Lower lobe of right lung (tissue), 2 donors: ENCODE measurements at regions not wholly inside any gene's neighbourhood (a gene's known extent, or its start where the extent isn't known, plus 50 kb on each side); places are given as distances from the start of the nearest gene placed in this dataset.

Experiments used
- ATAC-seq, 2 donors: fragments of 200-7000 bp; cut with Tn5 transposase; one replicate each; pipeline ENCODE4 v1.9.1; 2020 to 2022; ENCODE audit warnings: mild to moderate bottlenecking in 2 of 2, moderate library complexity in 2 of 2
- DNase-seq: peaks from one replicate; pipeline ENCODE4 v3.0.0-alpha.2; 2020
- H3K27ac ChIP-seq: fragments of 200-600 bp; one replicate; pipeline ENCODE4 v1.8.0; 2022
- H3K27me3 ChIP-seq: fragments of 200-600 bp; one replicate; pipeline ENCODE4 v1.8.0; 2022; ENCODE audit warnings: low read depth
- H3K36me3 ChIP-seq: fragments of 200-600 bp; one replicate; pipeline ENCODE4 v1.8.0; 2022; ENCODE audit warnings: mild to moderate bottlenecking
- H3K4me1 ChIP-seq: fragments of 200-600 bp; one replicate; pipeline ENCODE4 v1.8.0; 2022
- H3K4me3 ChIP-seq: fragments of 200-600 bp; one replicate; pipeline ENCODE4 v1.8.0; 2022; ENCODE audit warnings: mild to moderate bottlenecking
- H3K9me3 ChIP-seq: fragments of 200-600 bp; one replicate; pipeline ENCODE4 v1.8.0; 2022
- intact Hi-C: fragments of 100-400 bp; cut with DNase I; formaldehyde crosslinking; loops from one replicate; pipeline ENCODE4 v1.11.0; 2022
- TF ChIP-seq, protein P1 (sequence below): fragments of 200-600 bp; IDR thresholded peaks from one replicate; pipeline ENCODE4 v1.8.0; 2022; ENCODE audit warnings: antibody characterized with exemption, mild to moderate bottlenecking
- donor health status: DM: no; HTN: yes; CAD: no; lungs with severe emphysema.

DNA sequence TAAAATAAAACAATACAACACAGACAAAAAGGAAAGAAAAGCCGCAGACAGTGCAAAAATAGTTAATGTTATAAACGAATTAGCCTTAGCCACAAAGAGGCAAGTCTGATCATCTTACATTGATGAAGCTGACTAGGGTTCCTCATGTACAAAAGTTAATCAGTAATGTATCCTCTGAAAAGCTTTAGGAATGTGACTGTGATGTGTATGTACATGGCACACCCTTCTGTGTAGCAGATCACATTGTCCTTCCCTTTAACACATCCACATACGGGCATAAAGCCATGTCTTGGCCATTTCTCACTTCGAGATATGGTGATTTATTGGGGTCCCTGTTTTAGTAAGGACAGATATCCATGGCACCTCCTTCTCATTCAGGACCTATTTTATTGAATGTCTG is 1327.5 kb upstream of the CDH8 start:
- TF ChIP-seq, protein P1, sequence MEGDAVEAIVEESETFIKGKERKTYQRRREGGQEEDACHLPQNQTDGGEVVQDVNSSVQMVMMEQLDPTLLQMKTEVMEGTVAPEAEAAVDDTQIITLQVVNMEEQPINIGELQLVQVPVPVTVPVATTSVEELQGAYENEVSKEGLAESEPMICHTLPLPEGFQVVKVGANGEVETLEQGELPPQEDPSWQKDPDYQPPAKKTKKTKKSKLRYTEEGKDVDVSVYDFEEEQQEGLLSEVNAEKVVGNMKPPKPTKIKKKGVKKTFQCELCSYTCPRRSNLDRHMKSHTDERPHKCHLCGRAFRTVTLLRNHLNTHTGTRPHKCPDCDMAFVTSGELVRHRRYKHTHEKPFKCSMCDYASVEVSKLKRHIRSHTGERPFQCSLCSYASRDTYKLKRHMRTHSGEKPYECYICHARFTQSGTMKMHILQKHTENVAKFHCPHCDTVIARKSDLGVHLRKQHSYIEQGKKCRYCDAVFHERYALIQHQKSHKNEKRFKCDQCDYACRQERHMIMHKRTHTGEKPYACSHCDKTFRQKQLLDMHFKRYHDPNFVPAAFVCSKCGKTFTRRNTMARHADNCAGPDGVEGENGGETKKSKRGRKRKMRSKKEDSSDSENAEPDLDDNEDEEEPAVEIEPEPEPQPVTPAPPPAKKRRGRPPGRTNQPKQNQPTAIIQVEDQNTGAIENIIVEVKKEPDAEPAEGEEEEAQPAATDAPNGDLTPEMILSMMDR: no peak
- no peaks in the 10 kb centered on the region for H3K27me3 ChIP-seq
- no peak overlapping the region for H3K4me3 ChIP-seq
- DNase-seq (no peak), ATAC-seq (no peak)
- no peaks in the 10 kb centered on the region for H3K36me3 ChIP-seq
- intact Hi-C loops: no loop called here
- no peak overlapping the region for H3K27ac ChIP-seq
- no peaks in the 10 kb centered on the region for H3K4me1 ChIP-seq
- no peaks in the 10 kb centered on the region for H3K9me3 ChIP-seq

DNA sequence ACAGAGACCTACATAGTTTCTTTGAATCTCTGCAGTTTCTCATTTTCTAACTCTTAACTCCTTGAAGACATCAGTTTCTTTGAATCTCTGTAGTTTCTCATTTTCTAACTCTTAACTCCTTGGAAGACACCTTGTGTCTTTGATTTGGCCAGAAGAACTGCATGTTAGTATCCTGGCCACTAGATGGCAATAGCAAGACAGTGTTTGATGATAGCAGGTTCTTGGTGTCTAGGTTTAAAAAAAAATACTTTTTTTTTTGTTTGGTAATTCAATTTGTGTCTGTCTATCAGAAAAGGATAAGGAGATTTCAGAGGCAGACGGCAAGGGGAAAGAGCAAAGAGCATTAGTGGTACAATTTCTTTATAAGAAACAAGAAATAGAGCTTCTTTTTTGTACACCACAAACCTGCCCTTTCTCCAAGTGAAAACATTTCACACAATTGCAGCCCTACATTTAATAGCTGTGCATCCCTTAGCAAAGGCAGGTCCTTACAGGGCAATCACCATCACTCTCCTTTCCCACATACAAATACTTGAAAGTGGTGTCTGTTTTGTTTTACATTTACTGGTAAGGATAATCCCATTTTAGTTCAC is 1324.9 kb upstream of the CDH8 start:
- ATAC-seq (no peak), DNase-seq (no peak)
- intact Hi-C loops: no loop called here
- no peak overlapping the region for H3K4me3 ChIP-seq
- TF ChIP-seq, protein P1: peak; percentile 74
- H3K9me3 ChIP-seq: no peaks in the 10 kb centered on the region
- no peaks in the 10 kb centered on the region for H3K27me3 ChIP-seq
- no peaks in the 10 kb centered on the region for H3K4me1 ChIP-seq
- H3K27ac ChIP-seq: no peak overlapping the region
- H3K36me3 ChIP-seq: no peaks in the 10 kb centered on the region

DNA sequence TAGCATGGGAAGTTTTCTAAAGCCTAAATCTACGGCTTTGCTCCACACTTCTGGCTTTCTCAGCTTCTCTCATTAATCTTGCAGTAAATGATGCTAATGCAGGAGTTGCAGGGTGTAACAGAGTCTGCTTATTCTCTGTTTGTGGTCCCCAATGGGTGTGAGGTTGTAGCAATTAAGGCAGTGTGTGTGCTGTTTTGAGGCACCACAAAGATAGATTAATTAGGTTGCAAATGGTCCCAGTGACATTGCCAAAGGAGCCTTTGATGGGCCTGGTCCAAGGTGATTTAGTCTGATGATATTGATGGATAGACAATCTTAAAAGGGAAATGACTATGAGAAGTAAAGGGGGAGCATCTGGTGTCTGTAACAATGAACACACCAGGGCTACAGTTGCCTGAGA is 1313.7 kb upstream of the CDH8 start:
- TF ChIP-seq, protein P1: no peak
- Histone ChIP-seq H3K4me1 (no peaks in the 10 kb centered on the region), H3K27me3 (no peaks in the 10 kb centered on the region), H3K4me3 (no peak overlapping the region), H3K9me3 (no peaks in the 10 kb centered on the region), H3K36me3 (no peaks in the 10 kb centered on the region), H3K27ac (no peak overlapping the region)
- intact Hi-C loops: no loop called here
- DNase-seq: no peak
- no peak for ATAC-seq

DNA sequence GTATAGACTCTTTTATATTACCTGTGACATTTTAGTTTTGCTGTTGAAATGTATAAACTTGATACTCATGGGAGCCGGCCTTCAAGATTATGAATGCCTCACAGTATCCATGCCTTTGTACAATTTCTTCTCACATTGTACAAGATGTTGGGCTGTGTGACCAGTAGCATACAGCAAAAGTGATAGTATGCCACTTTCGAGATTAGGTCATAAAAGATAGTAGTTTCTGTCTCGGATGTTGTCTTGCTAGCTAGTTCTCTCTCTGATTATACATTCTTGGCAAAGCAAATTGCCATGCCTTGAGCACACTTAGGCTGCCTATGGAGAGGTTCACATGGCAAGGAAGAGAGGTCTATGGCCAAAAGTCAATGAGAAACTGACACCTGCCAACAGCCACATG is 1309.8 kb upstream of the CDH8 start:
- Histone ChIP-seq H3K36me3 (no peaks in the 10 kb centered on the region), H3K9me3 (no peaks in the 10 kb centered on the region), H3K27ac (no peak overlapping the region), H3K27me3 (no peaks in the 10 kb centered on the region), H3K4me1 (no peaks in the 10 kb centered on the region), H3K4me3 (no peak overlapping the region)
- ATAC-seq: no peak
- intact Hi-C loops: no loop called here
- TF ChIP-seq, protein P1: no peak
- no peak for DNase-seq

DNA sequence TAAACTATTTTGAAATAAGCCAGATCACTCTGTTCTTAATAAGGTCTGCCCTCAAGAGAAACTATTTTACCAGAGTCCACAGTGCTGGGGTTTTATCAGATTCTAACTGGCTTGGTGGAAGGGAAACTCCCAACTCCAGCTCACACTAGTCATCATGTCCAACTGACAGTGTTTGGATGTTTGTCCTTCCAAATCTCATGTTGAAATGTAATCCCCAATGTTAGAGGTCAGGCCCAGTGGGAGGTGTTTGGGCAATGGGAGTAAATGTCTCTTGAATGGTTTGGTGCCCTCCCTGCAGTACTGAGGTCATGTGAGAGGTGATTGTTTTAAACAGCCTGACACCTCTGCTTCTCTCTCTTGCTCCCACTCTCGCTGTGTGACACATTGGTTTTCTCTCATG is 1301.0 kb upstream of the CDH8 start:
- Histone ChIP-seq H3K9me3 (no peaks in the 10 kb centered on the region), H3K4me3 (no peak overlapping the region), H3K27me3 (no peaks in the 10 kb centered on the region), H3K36me3 (no peaks in the 10 kb centered on the region), H3K27ac (no peak overlapping the region), H3K4me1 (no peaks in the 10 kb centered on the region)
- ATAC-seq (no peak), DNase-seq (no peak)
- intact Hi-C loops: no loop called here
- TF ChIP-seq, protein P1: no peak

DNA sequence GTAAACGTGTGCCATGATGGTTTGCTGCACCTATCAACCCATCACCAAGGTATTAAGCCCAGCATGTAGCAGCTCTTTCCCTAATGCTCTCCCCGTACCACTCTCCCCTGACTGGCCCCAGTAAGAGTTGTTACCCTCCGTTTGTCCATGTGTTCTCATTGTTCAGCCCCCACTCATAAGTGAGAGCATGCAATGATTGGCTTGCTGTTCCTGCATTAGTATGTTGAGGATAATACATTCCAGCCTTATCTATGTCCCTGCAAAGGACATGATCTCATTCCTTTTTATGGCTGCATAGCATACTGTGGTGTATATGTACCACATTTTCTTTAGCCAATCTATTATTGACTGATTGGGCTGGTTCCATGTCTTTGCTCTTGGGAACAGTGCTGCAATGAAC is 1294.9 kb upstream of the CDH8 start:
- Histone ChIP-seq H3K27ac (no peak overlapping the region), H3K9me3 (no peaks in the 10 kb centered on the region), H3K27me3 (no peaks in the 10 kb centered on the region), H3K4me1 (no peaks in the 10 kb centered on the region), H3K4me3 (no peak overlapping the region), H3K36me3 (no peaks in the 10 kb centered on the region)
- DNase-seq (no peak), ATAC-seq (no peak)
- TF ChIP-seq, protein P1: no peak
- intact Hi-C loops: no loop called here
